ENCODE measurements at regions not wholly inside any gene's neighbourhood (a gene's known extent, or its start where the extent isn't known, plus 50 kb on each side); places are given as distances from the start of the nearest gene placed in this dataset.
"Not testable (repeated sequence)": the region's sequence is repeated elsewhere in the genome, so short reads cannot be mapped to it uniquely, and the experiment has no call there.

DNA sequence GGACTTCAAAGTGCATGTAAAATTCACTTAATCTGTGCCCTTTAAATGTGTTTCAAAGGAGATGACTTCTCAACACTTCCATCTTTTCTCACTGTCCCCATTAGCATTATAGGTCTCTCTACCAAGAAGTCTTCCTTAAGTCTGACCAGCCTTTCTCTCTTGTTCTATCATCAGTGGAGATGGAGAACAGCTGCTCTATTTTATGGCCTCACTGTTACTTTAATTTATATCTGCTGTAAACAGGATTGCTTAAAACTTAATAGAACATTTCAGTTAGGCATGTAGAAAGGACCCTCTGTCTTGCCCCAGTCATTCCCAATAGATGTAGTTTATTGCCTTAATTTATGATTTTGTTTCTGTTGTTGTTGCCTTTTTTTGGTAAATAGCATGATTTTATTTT, 86.0 kb upstream of the CDC42EP3 start:
- DNase-seq (ENCODE audit: low read depth in 4 of 4, low spot score in 2 of 4) = not testable (repeated sequence)

DNA sequence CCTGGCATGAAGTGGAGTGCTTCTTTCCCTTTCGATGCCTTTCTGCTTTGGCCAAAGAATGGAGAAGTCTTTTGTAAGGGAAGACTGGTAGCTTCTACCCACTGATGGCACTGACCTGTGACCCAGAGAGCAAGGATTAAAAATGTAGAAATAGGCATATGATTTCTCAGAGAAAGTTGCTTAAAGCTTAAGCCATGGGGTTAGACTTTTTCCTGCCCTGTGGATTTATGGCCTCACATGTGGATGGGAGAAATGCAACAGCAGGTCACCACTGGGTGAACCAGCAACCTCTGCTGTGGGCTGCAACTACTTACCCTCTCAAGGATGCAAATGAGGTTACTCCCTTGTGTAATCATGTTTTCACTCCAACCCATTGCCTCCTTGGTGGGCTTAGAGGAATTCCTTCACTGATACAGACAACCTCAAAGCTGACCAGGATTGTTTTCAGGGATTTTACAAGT, 86.7 kb upstream of the CDC42EP3 start:
- not testable (repeated sequence) for DNase-seq (ENCODE audit: low read depth in 4 of 4, low spot score in 2 of 4)

DNA sequence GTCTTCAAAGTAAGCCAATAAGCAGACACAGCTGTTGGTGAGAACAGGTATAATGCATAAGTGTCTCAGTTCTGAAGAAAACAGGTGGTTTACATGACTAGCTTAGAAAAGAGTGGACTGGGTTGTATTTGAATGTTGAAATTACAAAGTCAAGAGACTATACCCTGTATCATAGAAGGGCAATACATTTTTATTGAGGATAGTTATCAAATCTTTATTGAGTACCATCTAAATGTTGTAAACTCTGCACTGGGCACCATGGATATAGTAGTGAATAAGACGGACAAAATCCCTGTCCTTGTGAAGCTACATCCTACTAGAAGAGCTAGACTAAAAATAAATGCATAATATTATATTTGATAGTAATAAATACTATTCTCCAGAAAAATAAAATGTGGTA, 88.5 kb upstream of the CDC42EP3 start:
- DNase-seq (ENCODE audit: low read depth in 4 of 4, low spot score in 2 of 4) = not testable (repeated sequence)

DNA sequence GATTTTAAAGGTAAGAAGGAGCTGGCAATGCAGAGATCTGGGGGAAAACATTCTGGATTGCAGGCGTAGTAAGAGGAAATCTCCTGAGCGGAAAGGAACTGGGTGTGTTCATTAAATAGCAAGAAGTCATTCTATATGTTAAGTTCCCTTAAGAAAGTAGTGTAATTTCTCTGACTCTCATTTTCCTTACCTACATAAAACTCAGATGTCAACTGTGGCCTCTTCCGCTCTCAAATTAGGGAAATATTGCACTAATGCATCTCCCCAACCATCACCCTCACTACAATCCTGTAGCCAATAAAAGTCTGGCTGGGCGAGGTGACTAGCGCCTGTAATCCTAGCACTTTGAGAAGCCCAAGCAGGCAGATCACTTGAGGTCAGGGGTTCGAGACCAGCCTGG, 89.0 kb upstream of the CDC42EP3 start:
- DNase-seq (ENCODE audit: low read depth in 4 of 4, low spot score in 2 of 4) = no peak

DNA sequence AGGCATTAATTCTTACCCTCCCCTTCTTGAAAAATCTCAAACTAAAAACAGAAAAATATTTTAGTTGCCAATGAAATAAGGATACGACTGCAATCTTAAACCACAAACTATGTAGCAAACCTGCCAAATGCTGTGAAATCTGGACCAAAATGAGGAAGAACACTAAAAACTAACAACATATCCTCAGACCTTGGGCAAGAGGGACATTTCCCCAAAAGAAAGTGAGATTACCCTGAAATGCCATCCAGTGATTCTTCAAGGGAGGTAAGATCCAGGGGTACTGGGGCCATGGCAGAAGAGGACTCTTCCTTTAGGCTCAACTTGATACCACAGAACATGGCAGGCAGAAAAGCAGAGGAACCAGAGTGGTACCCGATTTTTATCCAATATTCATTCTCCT, 90.8 kb upstream of the CDC42EP3 start:
- not testable (repeated sequence) for DNase-seq (ENCODE audit: low read depth in 4 of 4, low spot score in 2 of 4)

DNA sequence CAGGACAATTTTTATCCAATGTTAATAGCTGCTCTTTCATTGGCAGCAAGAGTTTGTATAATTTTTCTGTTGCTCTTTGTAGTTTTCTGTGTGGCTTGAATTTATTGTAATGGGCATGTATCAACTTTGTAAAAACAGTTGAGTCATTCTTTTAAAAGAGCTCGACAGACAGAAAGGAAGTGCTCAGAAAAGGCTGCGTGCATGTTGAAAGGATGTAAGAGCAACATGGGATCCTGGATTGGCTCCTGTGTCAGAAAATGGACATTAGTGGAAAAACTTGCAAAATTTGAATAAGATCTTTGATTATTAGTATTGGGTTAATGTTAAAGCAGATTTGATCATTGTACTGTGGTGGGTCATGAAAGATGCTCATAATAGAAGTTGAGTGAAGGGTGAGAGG, 93.3 kb upstream of the CDC42EP3 start:
- no peak for DNase-seq (ENCODE audit: low read depth in 4 of 4, low spot score in 2 of 4)

DNA sequence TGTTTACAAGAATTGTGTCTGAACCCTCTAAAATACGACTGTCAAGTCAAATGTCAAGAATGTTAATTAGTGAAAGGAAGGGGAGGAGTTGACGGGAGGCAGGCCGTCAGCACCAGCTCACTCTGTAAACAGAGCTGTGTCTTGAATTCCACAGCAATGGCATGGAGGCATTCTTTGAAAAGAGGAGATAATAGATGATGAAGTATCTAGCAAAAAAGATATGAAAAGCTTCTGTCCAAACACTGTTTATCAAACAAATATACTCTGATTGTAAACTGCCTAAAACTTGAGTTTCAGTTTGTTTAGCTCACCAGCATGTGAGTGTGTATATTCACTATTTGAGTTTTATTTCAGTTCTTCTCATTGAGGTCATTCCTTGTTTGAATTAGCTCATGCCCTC, 94.7 kb upstream of the CDC42EP3 start:
- DNase-seq (ENCODE audit: low read depth in 4 of 4, low spot score in 2 of 4) = no peak

DNA sequence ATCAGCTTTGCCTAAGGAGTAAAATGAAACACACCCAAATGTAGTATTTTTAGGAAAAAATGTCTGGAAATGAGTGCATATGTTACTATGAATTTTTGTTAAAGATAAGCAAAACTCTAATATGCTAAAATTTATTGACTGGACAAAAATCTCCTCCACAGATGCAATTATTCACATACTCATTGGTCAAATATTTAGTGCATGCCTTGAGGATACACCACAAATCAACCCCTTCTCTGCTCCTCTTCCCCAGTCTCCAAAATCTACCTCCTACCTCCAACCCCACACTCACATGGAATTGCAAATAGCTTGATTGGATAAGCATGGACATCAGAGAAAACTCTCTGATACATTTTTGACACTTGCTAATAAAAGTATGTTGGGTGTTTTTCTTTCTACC, 95.6 kb upstream of the CDC42EP3 start:
- no peak for DNase-seq (ENCODE audit: low read depth in 4 of 4, low spot score in 2 of 4)

DNA sequence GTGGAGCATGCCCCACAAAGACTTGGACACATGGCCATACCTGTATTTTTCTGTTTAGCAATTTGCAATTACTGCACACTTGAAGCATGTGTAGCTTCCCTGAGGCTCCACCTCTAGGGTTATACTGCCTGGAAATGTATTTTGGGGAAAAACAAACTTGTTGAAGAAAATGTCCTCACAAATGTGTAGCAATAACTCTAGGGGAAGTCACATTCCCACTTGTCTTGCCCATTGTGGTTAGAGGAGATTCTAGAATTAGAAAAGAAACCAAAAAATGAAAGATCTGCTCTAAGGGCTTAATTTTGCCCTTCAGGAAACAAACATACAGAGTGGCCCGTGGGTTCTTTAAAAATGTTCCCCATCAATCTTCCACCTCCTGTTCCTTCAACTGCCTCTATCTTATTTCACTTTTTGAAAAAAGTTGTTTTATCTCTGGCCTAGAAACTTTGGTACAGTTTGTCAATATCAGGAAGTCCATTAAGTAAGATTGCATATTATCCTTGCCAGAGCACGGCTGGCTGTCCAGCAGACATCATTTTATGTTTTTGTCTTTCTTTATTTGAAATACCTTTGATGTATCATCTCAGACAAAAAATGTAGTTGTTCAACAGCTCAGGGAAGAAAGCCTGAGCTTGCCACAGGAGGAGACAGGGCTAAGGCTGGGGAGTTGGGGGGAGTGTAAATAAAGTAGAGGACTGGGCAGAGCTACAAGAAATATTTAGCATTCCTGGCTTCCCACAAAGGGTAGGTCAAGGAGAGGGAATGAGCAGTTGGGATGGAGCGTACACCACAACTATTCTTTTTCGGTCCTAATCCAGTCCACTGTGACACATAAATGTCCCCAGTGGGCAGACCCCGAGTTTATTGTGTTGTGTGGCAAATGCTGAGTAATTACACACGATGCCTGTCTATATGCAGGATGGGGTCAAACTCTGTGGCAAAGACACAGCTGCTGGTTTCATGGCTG, 96.8 kb upstream of the CDC42EP3 start:
- DNase-seq (ENCODE audit: low read depth in 4 of 4, low spot score in 2 of 4) = no peak

DNA sequence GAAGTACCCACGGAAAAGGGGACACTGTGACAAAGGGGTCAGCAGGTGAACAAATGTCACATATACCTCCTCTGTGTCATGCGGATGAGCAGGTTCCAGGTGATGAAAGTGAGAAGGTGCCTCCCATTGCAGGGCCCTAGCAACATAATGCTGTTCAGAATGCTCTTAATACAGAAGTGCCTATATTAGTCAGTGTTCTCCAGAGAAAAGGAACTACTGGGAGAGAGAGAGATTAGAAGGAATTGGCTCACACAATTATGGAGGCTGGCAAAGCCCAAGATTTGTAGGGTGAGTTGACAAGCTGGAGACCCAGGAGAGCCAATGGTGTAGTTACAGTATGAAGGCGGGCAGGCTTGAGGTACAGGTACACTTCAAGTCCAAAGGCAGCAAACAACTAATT, 98.1 kb upstream of the CDC42EP3 start:
- DNase-seq (ENCODE audit: low read depth in 4 of 4, low spot score in 2 of 4) = no peak

DNA sequence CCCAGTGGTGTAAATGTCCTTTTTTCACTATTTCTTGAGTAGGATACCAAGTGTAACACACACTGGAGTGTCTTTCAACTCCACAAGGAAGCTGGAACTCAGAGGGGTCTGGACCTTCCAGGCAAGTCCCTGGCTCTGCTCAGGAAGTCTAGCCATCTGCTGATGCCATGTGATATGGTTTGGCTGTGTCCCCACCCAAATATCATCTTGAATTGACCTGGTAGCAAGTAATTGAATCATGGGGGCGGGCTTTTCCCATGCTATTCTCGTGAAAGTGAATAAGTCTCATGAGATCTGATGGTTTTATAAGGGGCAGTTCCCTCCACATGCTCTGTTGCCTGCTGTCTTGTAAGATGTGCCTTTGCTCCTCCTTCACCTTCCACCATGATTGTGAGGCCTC, 99.4 kb upstream of the CDC42EP3 start:
- DNase-seq (ENCODE audit: low read depth in 4 of 4, low spot score in 2 of 4) = no peak

DNA sequence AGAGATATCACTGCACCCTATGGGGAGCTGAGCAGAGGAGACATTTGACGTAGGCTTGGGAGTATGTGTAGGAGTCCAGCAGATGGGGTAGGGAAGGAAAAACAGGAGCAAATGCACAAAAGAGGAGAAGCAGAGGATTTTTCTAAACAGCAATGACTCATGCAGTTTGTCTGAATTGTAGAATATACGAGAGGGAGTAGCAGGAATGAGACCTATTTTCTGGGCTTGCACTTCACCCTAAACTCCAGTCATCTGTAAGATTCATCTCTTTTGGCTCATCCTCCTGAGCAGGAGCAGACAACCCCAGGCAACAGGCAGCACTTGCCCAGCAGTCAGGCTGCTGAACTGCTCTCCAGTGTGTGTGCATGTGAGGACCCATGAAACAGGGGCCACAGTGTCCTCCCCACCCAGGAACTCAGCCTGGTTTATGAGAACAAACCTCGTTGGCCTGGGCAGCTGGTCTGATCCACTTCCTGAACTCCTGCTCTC, 100.2 kb upstream of the CDC42EP3 start:
- DNase-seq (ENCODE audit: low read depth in 4 of 4, low spot score in 2 of 4) = no peak

DNA sequence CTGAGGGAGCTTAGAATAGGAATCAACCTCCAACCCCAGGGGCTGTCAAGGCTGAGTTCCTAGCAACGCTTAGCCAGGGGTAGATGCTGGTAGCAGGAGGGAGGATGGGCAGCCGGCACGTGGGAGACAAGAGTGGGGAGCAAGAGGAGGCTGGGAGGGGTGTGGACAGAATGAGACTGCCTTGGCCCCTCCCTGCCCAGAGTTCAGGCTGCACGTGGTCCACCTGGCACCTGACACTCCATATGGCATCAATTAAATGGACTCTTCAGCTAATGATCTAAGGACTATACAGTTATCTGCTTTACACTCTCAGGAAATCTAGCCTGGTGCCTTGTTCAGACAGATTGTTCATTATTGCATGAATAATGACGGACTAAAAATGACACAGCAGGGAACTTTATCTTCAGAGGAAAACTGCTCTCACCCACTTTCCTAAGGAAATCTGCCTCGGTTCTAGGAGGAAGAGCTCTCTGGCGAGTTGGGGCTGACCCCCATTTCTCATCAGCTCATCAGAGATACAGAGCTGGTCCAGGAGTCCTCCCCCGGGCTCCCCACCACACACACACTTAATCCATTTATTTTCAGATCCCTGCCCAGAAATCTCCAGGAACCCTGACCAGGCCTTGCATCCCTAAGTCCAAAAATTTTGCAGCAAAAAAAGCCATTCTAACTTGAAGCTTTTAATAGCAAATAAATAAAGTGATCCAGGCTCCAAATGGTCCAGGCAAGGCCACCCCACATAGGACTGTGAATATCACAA, 102.1 kb upstream of the CDC42EP3 start:
- no peak for DNase-seq (ENCODE audit: low read depth in 4 of 4, low spot score in 2 of 4)

DNA sequence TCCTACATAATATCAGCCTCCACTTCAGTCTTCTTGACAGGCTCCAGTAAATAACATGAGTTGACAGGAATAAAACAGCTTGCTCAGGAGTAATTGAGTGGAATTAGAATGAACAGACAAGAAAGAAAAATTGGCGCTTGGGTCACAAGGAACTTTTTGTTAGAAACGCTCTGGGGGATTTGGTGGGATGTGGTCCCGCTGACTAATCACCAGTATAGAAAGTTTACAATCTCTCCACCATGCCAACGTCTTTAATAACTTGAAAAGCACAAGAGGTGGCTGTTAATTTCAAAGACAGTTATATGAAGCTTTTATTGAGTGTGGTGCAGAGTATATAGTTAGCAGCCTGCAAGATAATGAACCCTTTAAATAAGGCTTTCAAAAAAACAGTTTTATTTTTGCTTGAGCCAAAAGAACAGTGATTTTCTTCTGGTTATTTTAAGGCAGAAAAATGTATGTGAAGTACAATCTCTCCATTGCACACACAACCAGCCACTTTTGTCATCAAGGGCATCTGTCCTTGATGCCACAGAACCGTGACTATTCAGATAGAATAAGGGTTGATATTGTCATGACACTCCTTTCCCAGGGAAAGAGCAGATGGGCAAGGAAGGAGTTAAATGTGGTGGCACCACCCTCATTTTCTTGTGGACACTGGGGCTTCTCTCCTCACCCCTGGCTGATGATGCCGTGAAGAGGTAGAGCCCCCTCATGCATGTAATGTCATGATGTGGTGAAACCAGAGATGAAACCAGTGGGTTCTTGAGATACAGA, 102.9 kb upstream of the CDC42EP3 start:
- DNase-seq (ENCODE audit: low read depth in 4 of 4, low spot score in 2 of 4) = not testable (repeated sequence)

DNA sequence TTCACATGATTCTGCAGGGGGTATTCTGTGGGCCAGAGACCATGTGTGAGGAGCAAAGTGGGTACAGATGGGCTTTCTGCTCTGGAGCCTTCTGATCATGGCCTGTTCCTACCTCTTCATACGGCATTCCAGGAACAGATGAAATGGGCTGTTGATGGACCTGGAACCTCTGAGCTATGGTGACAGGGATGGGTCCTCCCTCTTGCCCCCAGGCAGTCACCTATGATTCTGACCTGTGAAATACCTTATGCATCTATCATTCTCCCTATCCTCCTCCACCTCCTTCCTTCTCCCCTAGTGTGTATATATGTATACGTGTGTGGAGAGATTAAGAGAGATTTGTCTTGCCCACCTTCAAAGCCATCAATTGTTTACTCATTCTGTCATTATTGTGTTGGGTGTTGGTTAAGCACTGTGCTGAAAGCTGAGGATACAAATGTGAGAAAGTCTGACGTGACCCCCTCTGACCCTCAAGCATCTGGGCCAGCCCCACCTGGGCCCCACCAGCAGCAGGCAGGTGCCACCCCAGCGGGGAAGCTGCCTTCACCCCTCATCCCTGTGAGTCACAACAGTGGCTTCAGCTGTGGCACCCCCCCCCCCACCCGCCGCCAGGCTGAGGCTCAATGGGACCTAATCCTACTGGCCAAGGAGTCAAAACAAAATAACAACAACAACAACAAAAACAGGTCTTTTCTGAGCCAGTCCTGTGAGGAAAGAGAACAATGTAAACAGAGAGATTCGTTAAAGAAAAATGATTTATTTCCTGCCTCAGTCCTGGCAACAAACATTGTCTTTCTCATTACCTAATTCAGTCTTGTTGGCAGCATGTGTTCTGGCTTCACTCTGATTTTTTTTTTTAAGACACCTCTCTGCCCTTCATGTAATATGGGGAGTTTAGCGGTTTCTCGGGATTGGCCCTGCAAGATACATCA, 103.8 kb upstream of the CDC42EP3 start:
- DNase-seq (ENCODE audit: low read depth in 4 of 4, low spot score in 2 of 4) = no peak

DNA sequence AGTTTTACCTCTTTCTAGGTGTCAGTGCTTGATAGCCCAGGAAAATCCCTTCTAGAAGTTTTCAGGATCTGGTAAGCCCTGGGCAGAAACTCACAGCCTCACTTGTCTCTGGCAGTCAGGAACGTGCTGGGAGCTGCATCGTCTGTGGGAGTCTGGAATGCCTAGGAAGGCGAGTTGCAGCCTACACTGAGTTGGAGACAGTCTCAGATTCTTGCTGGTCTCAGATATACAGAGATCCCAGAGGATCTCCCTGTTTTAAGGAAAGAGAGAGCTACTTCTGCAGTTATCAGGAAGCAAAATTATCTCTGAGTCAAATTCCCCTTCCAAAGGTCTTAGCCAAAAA, 104.4 kb upstream of the CDC42EP3 start:
- no peak for DNase-seq (ENCODE audit: low read depth in 4 of 4, low spot score in 2 of 4)

DNA sequence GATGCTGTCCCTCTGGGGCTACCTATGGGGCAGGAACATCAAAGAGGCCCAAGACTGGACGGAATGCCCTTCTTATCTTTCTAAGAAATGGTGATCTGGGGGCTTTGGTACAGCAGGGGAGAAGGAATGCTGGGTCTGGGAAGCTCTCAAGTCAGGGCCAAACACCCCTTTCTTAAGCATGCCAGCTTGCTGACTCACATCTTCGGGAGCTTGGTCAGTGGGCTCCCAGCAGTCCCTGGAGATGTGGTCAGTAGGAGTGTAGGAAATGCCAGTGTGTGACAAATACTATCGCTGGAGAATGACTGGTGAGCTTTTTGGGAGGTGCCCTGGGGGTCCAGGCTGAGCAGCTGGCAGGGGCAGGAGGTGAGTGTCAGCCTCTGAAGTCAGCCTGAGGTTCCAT, 105.0 kb upstream of the CDC42EP3 start:
- no peak for DNase-seq (ENCODE audit: low read depth in 4 of 4, low spot score in 2 of 4)

DNA sequence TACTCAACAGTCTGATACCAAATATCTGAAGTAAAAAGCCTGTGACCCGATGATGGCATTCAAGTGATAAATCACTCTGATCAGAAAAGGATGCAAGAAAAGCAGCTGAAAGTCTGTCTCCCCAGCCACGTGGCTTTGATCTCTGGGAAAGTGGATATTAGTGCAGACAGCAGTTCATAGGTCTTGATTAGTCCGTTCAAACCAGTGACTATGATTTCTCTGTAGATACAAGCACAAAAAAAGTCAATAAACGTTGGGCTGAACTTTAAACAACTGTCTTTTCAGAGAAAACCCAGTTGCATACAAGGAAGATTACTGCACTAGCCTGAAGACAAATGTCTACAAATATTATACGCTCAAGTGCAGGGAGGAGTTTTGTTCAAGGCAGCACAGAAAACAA, 107.7 kb upstream of the CDC42EP3 start:
- DNase-seq (ENCODE audit: low read depth in 4 of 4, low spot score in 2 of 4) = no peak

DNA sequence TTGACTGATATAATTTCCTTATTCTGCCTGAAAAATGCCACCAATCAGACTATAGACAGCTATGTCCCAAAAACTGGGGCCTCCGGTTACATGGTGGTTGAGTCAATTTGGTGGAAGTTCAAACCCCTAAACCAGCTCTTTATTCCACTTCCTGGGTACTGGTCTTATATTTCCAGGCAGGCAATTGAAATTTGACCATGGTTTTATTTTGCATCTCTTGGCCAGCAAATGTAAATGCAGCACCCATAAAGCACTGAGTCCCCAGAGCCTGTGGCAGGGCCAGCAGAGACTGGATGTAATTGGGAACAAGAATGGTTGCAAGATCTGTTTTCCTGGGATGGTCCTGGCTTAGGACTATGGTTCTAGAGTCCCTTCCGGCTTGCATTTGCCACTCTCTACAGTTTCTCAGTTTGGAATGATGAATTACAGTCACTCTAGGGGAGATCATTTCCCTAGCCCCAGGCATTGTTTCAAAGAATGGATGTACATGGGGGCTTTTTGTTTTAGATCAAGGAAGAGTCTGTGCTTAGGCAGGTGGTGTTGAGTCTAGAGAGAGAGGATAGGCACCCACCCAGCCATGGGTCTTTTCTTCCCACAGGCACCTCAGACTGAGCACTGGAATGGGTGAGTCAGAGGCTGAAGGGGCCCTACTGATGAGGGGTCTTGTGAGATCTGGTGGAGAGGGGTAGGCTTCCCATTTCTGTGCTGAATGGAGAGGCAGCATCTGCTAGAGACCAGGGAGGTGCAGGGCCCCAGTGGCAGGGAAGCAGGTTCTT, 108.4 kb upstream of the CDC42EP3 start:
- no peak for DNase-seq (ENCODE audit: low read depth in 4 of 4, low spot score in 2 of 4)
